GM12878 (cell line): ENCODE measurements at regions not wholly inside any gene's neighbourhood (a gene's known extent, or its start where the extent isn't known, plus 50 kb on each side); places are given as distances from the start of the nearest gene placed in this dataset.

Source experiments
- ATAC-seq: fragments of 200-7000 bp; cut with Tn5 transposase; 3 replicates; pipeline ENCODE4 v1.9.1; 2020; ENCODE audit warnings: mild to moderate bottlenecking, moderate library complexity
- BruUV-seq: library from RNA; stranded (reverse); fragments of 400-500 nt; replicated peaks from 2 replicates; lab custom pipeline; 2021; lab: Mats Ljungman, UMichigan
- CTCF ChIA-PET: fragments of 300-600 bp; sonication (Branson Sonifier 250); formaldehyde crosslinking; extraction: SDS; loops from one replicate; lab custom pipeline; 2021; ENCODE audit warnings: inconsistent platforms; lab: Yijun Ruan, JAX
- POLR2A ChIA-PET: fragments of 350-600 bp; formaldehyde crosslinking; extraction: SDS; loops from one replicate; lab custom pipeline; 2021; ENCODE audit warnings: inconsistent platforms; lab: Charles Lee
- RAD21 ChIA-PET: fragments of 300-600 bp; sonication (Branson Sonifier 250); formaldehyde crosslinking; loops from one replicate; lab custom pipeline; 2023; ENCODE audit warnings: antibody characterized with exemption; ENCODE audit not compliant: unreplicated experiment; lab: Charles Lee
- SMC1A ChIA-PET: fragments of 300-600 bp; sonication (Branson Sonifier 250); formaldehyde crosslinking; loops from one replicate; lab custom pipeline; 2023; ENCODE audit not compliant: unreplicated experiment, uncharacterized antibody; lab: Charles Lee
- DNase-seq: peaks from one replicate; pipeline ENCODE4 v3.0.0-alpha.2; 2011; ENCODE audit warnings: low read depth, low spot score
- FAIRE-seq: peaks from 3 replicates; lab custom pipeline; 2011; peaks lifted over from hg19 to GRCh38; lab: Jason Lieb, UNC
- H2AFZ ChIP-seq: 2 replicates; pipeline ENCODE4 v1.6.0; 2011; ENCODE audit warnings: low read depth, low read length, control low read depth; ENCODE audit not compliant: control insufficient read depth
- H3K27ac ChIP-seq: 2 replicates; pipeline ENCODE4 v1.5.1; 2011; ENCODE audit warnings: control low read depth; ENCODE audit not compliant: control insufficient read depth, insufficient read depth
- H3K27me3 ChIP-seq, 2 experiments: replicated peaks in 1 of 2; 2 replicates each; pipeline versions ENCODE4 v1.6.0 to v1.6.1; 2011; ENCODE audit warnings: low read length in 1 of 2; ENCODE audit not compliant: control insufficient read depth in 2 of 2, insufficient read depth in 2 of 2
- H3K36me3 ChIP-seq, 2 experiments: 2 replicates each; pipeline ENCODE4 v1.5.1; 2011; ENCODE audit warnings: low read length in 1 of 2; ENCODE audit not compliant: control insufficient read depth in 2 of 2, insufficient read depth in 2 of 2
- H3K4me1 ChIP-seq: 2 replicates; pipeline ENCODE4 v1.6.1; 2011; ENCODE audit warnings: mild to moderate bottlenecking, low read length, moderate library complexity, mixed read lengths; ENCODE audit not compliant: control insufficient read depth, insufficient read depth
- H3K4me2 ChIP-seq: 2 replicates; pipeline ENCODE4 v1.6.0; 2011; ENCODE audit warnings: control low read depth; ENCODE audit not compliant: control insufficient read depth, insufficient read depth
- H3K4me3 ChIP-seq: fragments of 200-600 bp; sonication (generic); 2 replicates; pipeline ENCODE4 v1.5.1; 2016
- H3K79me2 ChIP-seq: 2 replicates; pipeline ENCODE4 v1.6.0; 2011; ENCODE audit warnings: low read length; ENCODE audit not compliant: control insufficient read depth, insufficient read depth
- H3K9ac ChIP-seq: 2 replicates; pipeline ENCODE4 v1.8.0; 2011; ENCODE audit warnings: low read length, control low read depth, mixed read lengths; ENCODE audit not compliant: control insufficient read depth, insufficient read depth
- H3K9me3 ChIP-seq: replicated peaks from 3 replicates; pipeline ENCODE4 v1.5.1; 2011; ENCODE audit warnings: mild to moderate bottlenecking, low read length; ENCODE audit not compliant: control insufficient read depth, insufficient read depth
- H4K20me1 ChIP-seq: 2 replicates; pipeline ENCODE4 v1.6.0; 2011; ENCODE audit not compliant: control insufficient read depth, insufficient read depth
- BACH1 ChIP-seq: fragments of 450-650 bp; IDR thresholded peaks from 2 replicates; pipeline ENCODE4 v1.6.1; 2017; ENCODE audit warnings: mild to moderate bottlenecking, borderline replicate concordance
- CREB1 ChIP-seq: IDR thresholded peaks from 2 replicates; pipeline ENCODE4 v1.6.1; 2012; ENCODE audit warnings: low read depth, mild to moderate bottlenecking, inconsistent platforms
- DPF2 ChIP-seq: fragments of 450-650 bp; IDR thresholded peaks from 2 replicates; pipeline ENCODE4 v1.6.1; 2017; ENCODE audit warnings: mild to moderate bottlenecking
- EP300 ChIP-seq, 2 experiments: fragments of 150-350 bp in 1 of 2; IDR thresholded peaks; 2 replicates each; pipeline ENCODE4 v1.6.1; 2011 to 2012; ENCODE audit warnings: low read depth in 2 of 2, low read length in 2 of 2, borderline replicate concordance in 1 of 2, improper control_type of control experiment in 1 of 2, inconsistent platforms in 1 of 2; ENCODE audit not compliant: control insufficient read depth in 1 of 2
- FOS ChIP-seq: IDR thresholded peaks from 3 replicates; pipeline ENCODE4 v1.6.1; 2011; ENCODE audit warnings: borderline replicate concordance; ENCODE audit not compliant: insufficient read length; ENCODE audit errors: extremely low read depth
- HDAC6 ChIP-seq: fragments of 200-600 bp; sonication (generic); IDR thresholded peaks from one replicate; pipeline ENCODE4 v1.8.0; 2017; ENCODE audit warnings: antibody characterized with exemption; ENCODE audit not compliant: unreplicated experiment
- IKZF2 ChIP-seq, 2 experiments: fragments of 450-650 bp; IDR thresholded peaks; 2 replicates each; pipeline ENCODE4 v1.6.1; 2017; ENCODE audit warnings: mild to moderate bottlenecking in 2 of 2, moderate library complexity in 2 of 2
- NFYB ChIP-seq: IDR thresholded peaks from 2 replicates; pipeline ENCODE4 v1.6.1; 2011; ENCODE audit warnings: low read depth, mild to moderate bottlenecking, low read length, improper control_type of control experiment, moderate library complexity; ENCODE audit not compliant: insufficient read depth
- RFX5 ChIP-seq: IDR thresholded peaks from 2 replicates; pipeline ENCODE4 v1.6.1; 2011; ENCODE audit warnings: low read depth, low read length, improper control_type of control experiment
- SIN3A ChIP-seq: IDR thresholded peaks from 2 replicates; pipeline ENCODE4 v1.6.1; 2012; ENCODE audit warnings: low read depth, low read length, improper control_type of control experiment
- STAT3 ChIP-seq: IDR thresholded peaks from 2 replicates; pipeline ENCODE4 v1.6.1; 2011; ENCODE audit warnings: low read depth, low read length, improper control_type of control experiment
- YBX1 ChIP-seq: fragments of 450-650 bp; IDR thresholded peaks from 2 replicates; pipeline ENCODE4 v1.6.1; 2016; ENCODE audit warnings: antibody characterized with exemption
- in situ Hi-C: fragments of 300-500 bp; cut with MboI; formaldehyde crosslinking; loops from 9 replicates; pipeline ENCODE4 v1.14.3; 2018; ENCODE audit warnings: mixed read lengths
- intact Hi-C: fragments of 100-400 bp; cut with micrococcal nuclease; formaldehyde crosslinking; loops from one replicate; pipeline ENCODE4 v1.14.2; 2022; ENCODE audit not compliant: unreplicated experiment
- TF ChIP-seq, protein P1 (sequence below): fragments of 450-650 bp; IDR thresholded peaks from 2 replicates; pipeline ENCODE4 v1.6.1; 2018; ENCODE audit warnings: mild to moderate bottlenecking, low read depth, moderate library complexity; ENCODE audit not compliant: partially characterized antibody

DNA sequence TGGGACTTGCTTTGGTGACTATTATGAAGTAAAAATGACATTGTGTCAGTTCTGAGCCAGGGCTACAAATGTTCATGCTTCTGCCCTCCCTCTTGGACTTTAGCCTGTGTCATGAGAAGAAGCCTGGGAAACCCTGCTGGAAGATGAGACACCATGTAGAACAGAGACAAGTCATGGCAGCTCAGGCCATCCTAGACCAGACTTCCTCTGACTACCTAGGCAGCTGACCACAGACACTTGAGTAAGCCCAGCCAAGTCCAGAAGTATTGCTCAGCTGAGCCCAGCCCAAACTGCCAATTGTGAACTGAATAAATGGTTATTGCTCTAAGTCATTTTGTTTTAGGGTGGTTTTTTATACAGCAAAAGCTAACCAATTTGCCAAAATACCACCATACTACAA, 467.6 kb upstream of the CNKSR2 start:
- Histone ChIP-seq H3K4me3 (no peak overlapping the region), H3K27me3 (no peaks in the 10 kb centered on the region), H3K79me2 (no peaks in the 10 kb centered on the region), H3K9ac (no peak overlapping the region), H3K4me1 (no peaks in the 10 kb centered on the region), H3K36me3 (no peaks in the 10 kb centered on the region), H2AFZ (no peak overlapping the region), H4K20me1 (no peaks in the 10 kb centered on the region), H3K4me2 (no peak overlapping the region), H3K9me3 (no peaks in the 10 kb centered on the region), H3K27ac (no peak overlapping the region)
- no peak for DNase-seq
- ChIA-PET POLR2A (no interaction called here), CTCF (no interaction called here), RAD21 (no interaction called here), SMC1A (no interaction called here)
- no peak for ATAC-seq
- in situ Hi-C loops, result no loop called here
- TF ChIP-seq YBX1, result no peak
- TF ChIP-seq BACH1, result no peak
- no peak for TF ChIP-seq IKZF2 (IDR thresholded peaks at IDR 0.05)
- TF ChIP-seq NFYB, result no peak
- no peak for TF ChIP-seq STAT3
- TF ChIP-seq FOS, result no peak
- TF ChIP-seq RFX5, result no peak
- TF ChIP-seq, protein P1, sequence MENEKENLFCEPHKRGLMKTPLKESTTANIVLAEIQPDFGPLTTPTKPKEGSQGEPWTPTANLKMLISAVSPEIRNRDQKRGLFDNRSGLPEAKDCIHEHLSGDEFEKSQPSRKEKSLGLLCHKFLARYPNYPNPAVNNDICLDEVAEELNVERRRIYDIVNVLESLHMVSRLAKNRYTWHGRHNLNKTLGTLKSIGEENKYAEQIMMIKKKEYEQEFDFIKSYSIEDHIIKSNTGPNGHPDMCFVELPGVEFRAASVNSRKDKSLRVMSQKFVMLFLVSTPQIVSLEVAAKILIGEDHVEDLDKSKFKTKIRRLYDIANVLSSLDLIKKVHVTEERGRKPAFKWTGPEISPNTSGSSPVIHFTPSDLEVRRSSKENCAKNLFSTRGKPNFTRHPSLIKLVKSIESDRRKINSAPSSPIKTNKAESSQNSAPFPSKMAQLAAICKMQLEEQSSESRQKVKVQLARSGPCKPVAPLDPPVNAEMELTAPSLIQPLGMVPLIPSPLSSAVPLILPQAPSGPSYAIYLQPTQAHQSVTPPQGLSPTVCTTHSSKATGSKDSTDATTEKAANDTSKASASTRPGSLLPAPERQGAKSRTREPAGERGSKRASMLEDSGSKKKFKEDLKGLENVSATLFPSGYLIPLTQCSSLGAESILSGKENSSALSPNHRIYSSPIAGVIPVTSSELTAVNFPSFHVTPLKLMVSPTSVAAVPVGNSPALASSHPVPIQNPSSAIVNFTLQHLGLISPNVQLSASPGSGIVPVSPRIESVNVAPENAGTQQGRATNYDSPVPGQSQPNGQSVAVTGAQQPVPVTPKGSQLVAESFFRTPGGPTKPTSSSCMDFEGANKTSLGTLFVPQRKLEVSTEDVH, result no peak
- TF ChIP-seq CREB1, result no peak
- TF ChIP-seq SIN3A, result no peak
- TF ChIP-seq EP300 (IDR thresholded peaks at IDR 0.05; ENCODE audit: borderline replicate concordance in 1 of 2, control insufficient read depth in 1 of 2, low read depth in 2 of 2, low read length in 2 of 2), result no peak
- TF ChIP-seq DPF2, result no peak
- no peak for TF ChIP-seq HDAC6
- FAIRE-seq, result no peak
- no TSS peak for BruUV-seq
- intact Hi-C loops, result no loop called here
